22Rv1 (cell line): ENCODE measurements at regions not wholly inside any gene's neighbourhood (a gene's known extent, or its start where the extent isn't known, plus 50 kb on each side); places are given as distances from the start of the nearest gene placed in this dataset.

Experiments
- CTCF ChIP-seq: fragments of 450-650 bp; IDR thresholded peaks from 2 replicates; pipeline ENCODE4 v1.5.1; 2017; ENCODE audit warnings: mild to moderate bottlenecking
- ZFX ChIP-seq: fragments of 450-650 bp; IDR thresholded peaks from 2 replicates; pipeline ENCODE4 v1.6.1; 2017; ENCODE audit warnings: antibody characterized with exemption, borderline replicate concordance

GRCh38 chr4:53890461-53890860 lies 173.9 kb downstream of the CHIC2 start:
- no peak for TF ChIP-seq CTCF
- no peak for TF ChIP-seq ZFX
